Mucosa of descending colon (tissue), 3 donors: ENCODE measurements at regions not wholly inside any gene's neighbourhood (a gene's known extent, or its start where the extent isn't known, plus 50 kb on each side); places are given as distances from the start of the nearest gene placed in this dataset.
A peak's percentile ranks its signal among the peaks of the same experiment; 100 is the strongest.

Experiments
- ATAC-seq: fragments of 200-7000 bp; cut with Tn5 transposase; one replicate; pipeline ENCODE4 v1.9.1; 2020; ENCODE audit warnings: mild to moderate bottlenecking, moderate library complexity
- DNase-seq, 3 donors: peaks; one replicate each; pipeline ENCODE4 v3.0.0-alpha.2; 2020
- H3K36me3 ChIP-seq: fragments of 200-600 bp; one replicate; pipeline ENCODE4 v1.8.0; 2021; ENCODE audit warnings: low read depth, mild to moderate bottlenecking
- H3K4me1 ChIP-seq: fragments of 200-600 bp; one replicate; pipeline ENCODE4 v1.8.0; 2021; ENCODE audit warnings: low read depth, mild to moderate bottlenecking
- H3K4me3 ChIP-seq: fragments of 200-600 bp; one replicate; pipeline ENCODE4 v1.8.0; 2021; ENCODE audit warnings: mild to moderate bottlenecking
- H3K9me3 ChIP-seq: fragments of 200-600 bp; one replicate; pipeline ENCODE4 v1.8.0; 2021; ENCODE audit warnings: mild to moderate bottlenecking
- CTCF ChIP-seq: fragments of 200-600 bp; IDR thresholded peaks from one replicate; pipeline ENCODE4 v1.8.0; 2022; ENCODE audit warnings: antibody characterized with exemption, mild to moderate bottlenecking
- intact Hi-C, 2 donors: fragments of 100-400 bp; cut with DNase I in 1 of 2; cut with micrococcal nuclease in 1 of 2; formaldehyde crosslinking; loops; one replicate each; pipeline versions ENCODE4 v1.11.0 to v1.11.1; 2022; cut with DNase I, micrococcal nuclease
- donor health status: DM: no; HTN: no; CAD: no; lungs with moderate emphysema.
- donor health status: DM: no; HTN: no; CAD: no.
- donor health status: DM: no; HTN: yes; CAD: no.

- ATAC-seq (no peak), DNase-seq (no peak)
- TF ChIP-seq CTCF: no peak
- no peaks in the 10 kb centered on the region for H3K9me3 ChIP-seq
- no peak overlapping the region for H3K4me3 ChIP-seq
- H3K36me3 ChIP-seq: no peaks in the 10 kb centered on the region
- no peaks in the 10 kb centered on the region for H3K4me1 ChIP-seq
- intact Hi-C loops: no loop called here
Observed at GRCh38 chr6:14750059-14750661, 495.7 kb upstream of the JARID2 start.

- Histone ChIP-seq H3K4me3 (no peak overlapping the region), H3K4me1 (no peaks in the 10 kb centered on the region), H3K9me3 (no peaks in the 10 kb centered on the region), H3K36me3 (no peaks in the 10 kb centered on the region)
- intact Hi-C loops: no loop called here
- TF ChIP-seq CTCF: no peak
- ATAC-seq (no peak), DNase-seq (no peak)
Observed at GRCh38 chr6:14751645-14752175, 494.2 kb upstream of the JARID2 start.

GRCh38 chr6:14754751-14755513 lies 490.9 kb upstream of the JARID2 start:
- no peak for TF ChIP-seq CTCF
- Histone ChIP-seq H3K36me3 (no peaks in the 10 kb centered on the region), H3K4me3 (no peak overlapping the region), H3K9me3 (no peaks in the 10 kb centered on the region), H3K4me1 (peaks cover 7% of the 10 kb centered on the region)
- DNase-seq (no peak), ATAC-seq (peak; percentile 19)
- intact Hi-C loops: no loop called here

GRCh38 chr6:14756340-14756739 lies 489.5 kb upstream of the JARID2 start:
- Histone ChIP-seq H3K36me3 (no peaks in the 10 kb centered on the region), H3K4me3 (no peak overlapping the region), H3K9me3 (no peaks in the 10 kb centered on the region), H3K4me1 (peaks cover 9% of the 10 kb centered on the region)
- ATAC-seq: no peak
- DNase-seq: no peak
- intact Hi-C loops: no loop called here
- TF ChIP-seq CTCF: no peak

GRCh38 chr6:14757014-14757413 lies 488.9 kb upstream of the JARID2 start:
- no peak for DNase-seq
- ATAC-seq: no peak
- TF ChIP-seq CTCF: no peak

More at GRCh38 chr6:14757014-14757413, 488.9 kb upstream of the JARID2 start:
- intact Hi-C loops: no loop called here
- peaks cover 13% of the 10 kb centered on the region for H3K4me1 ChIP-seq
- no peak overlapping the region for H3K4me3 ChIP-seq
- no peaks in the 10 kb centered on the region for H3K36me3 ChIP-seq
- H3K9me3 ChIP-seq: no peaks in the 10 kb centered on the region
